SK-N-SH (cell line): ENCODE measurements at regions not wholly inside any gene's neighbourhood (a gene's known extent, or its start where the extent isn't known, plus 50 kb on each side); places are given as distances from the start of the nearest gene placed in this dataset.

Experiments used
- CTCF ChIA-PET: fragments of 300-600, 350-600 bp; formaldehyde crosslinking; extraction: SDS; loops from one replicate; lab custom pipeline; 2021; lab: Yijun Ruan, JAX
- POLR2A ChIA-PET: fragments of 350-600 bp; sonication (Branson Sonifier 250); formaldehyde crosslinking; extraction: SDS; loops from one replicate; lab custom pipeline; 2020; ENCODE audit warnings: antibody characterized with exemption, inconsistent platforms; lab: Yijun Ruan, JAX
- DNase-seq: peaks from one replicate; pipeline ENCODE4 v3.0.0; 2012
- H2AFZ ChIP-seq: fragments of 200-600 bp; sonication (generic); 2 replicates; pipeline ENCODE4 v1.8.1; 2016; ENCODE audit warnings: antibody characterized with exemption, mild to moderate bottlenecking, low read depth
- H3F3A ChIP-seq: fragments of 200-600 bp; sonication (generic); replicated peaks from 2 replicates; pipeline ENCODE3; 2016; ENCODE audit warnings: antibody characterized with exemption, mild to moderate bottlenecking; ENCODE audit not compliant: insufficient read depth
- H3K27ac ChIP-seq, 2 experiments: fragments of 200-500 bp in 1 of 2; fragments of 200-600 bp in 1 of 2; sonication (Bioruptor generic) in 1 of 2; sonication (generic), shearing (Covaris generic) in 1 of 2; 2 replicates each; pipeline versions ENCODE4 v1.5.1 to v1.6.1; 2014 to 2016; ENCODE audit warnings: low read depth in 2 of 2, inconsistent platforms in 1 of 2, low read length in 1 of 2, mild to moderate bottlenecking in 1 of 2, mixed read lengths in 1 of 2
- H3K27me3 ChIP-seq: fragments of 200-600 bp; sonication (generic), shearing (Covaris generic); 2 replicates; pipeline ENCODE4 v1.6.1; 2016; ENCODE audit warnings: mixed run types; ENCODE audit not compliant: insufficient read depth
- H3K36me3 ChIP-seq, 2 experiments: fragments of 200-500 bp in 1 of 2; fragments of 200-600 bp in 1 of 2; sonication (Bioruptor generic) in 1 of 2; sonication (generic) in 1 of 2; replicated peaks in 1 of 2; 2 replicates each; pipeline versions ENCODE3 to v1.5.1; 2014 to 2016; ENCODE audit warnings: low read length in 1 of 2, mild to moderate bottlenecking in 1 of 2; ENCODE audit not compliant: insufficient read depth in 2 of 2, control insufficient read depth in 1 of 2
- H3K4me1 ChIP-seq, 2 experiments: fragments of 200-500 bp in 1 of 2; fragments of 200-600 bp in 1 of 2; sonication (Bioruptor generic) in 1 of 2; sonication (generic), shearing (Covaris generic) in 1 of 2; 2 replicates each; pipeline versions ENCODE4 v1.5.1 to v1.6.1; 2014 to 2016; ENCODE audit warnings: low read depth in 1 of 2, low read length in 1 of 2, mixed run types in 1 of 2; ENCODE audit not compliant: insufficient read depth in 2 of 2, control insufficient read depth in 1 of 2
- H3K4me2 ChIP-seq: fragments of 200-600 bp; sonication (generic), shearing (Covaris generic); 2 replicates; pipeline ENCODE4 v1.6.1; 2017; ENCODE audit warnings: mixed run types
- H3K4me3 ChIP-seq, 2 experiments: fragments of 200-500 bp in 1 of 2; fragments of 200-600 bp in 1 of 2; sonication (Bioruptor generic) in 1 of 2; sonication (generic), shearing (Covaris generic) in 1 of 2; 2 replicates each; pipeline versions ENCODE4 v1.5.1 to v1.8.1; 2014 to 2016; ENCODE audit warnings: low read depth in 2 of 2, inconsistent platforms in 1 of 2, low read length in 1 of 2, mild to moderate bottlenecking in 1 of 2, mixed read lengths in 1 of 2, moderate library complexity in 1 of 2
- H3K79me2 ChIP-seq: fragments of 200-600 bp; sonication (generic); 2 replicates; pipeline ENCODE4 v1.8.1; 2017; ENCODE audit warnings: mild to moderate bottlenecking; ENCODE audit not compliant: insufficient read depth
- H3K9ac ChIP-seq: fragments of 200-600 bp; sonication (generic); 2 replicates; pipeline ENCODE4 v1.6.1; 2017; ENCODE audit warnings: mixed run types
- H3K9me2 ChIP-seq: fragments of 200-600 bp; sonication (generic); 2 replicates; pipeline ENCODE4 v1.6.1; 2017; ENCODE audit warnings: mixed run types
- H3K9me3 ChIP-seq: fragments of 200-600 bp; sonication (generic); 2 replicates; pipeline ENCODE4 v1.6.1; 2017; ENCODE audit warnings: mixed run types, mild to moderate bottlenecking, moderate library complexity
- H4K20me1 ChIP-seq: fragments of 200-600 bp; sonication (generic); 2 replicates; pipeline ENCODE4 v1.6.1; 2017; ENCODE audit warnings: mild to moderate bottlenecking, mixed run types; ENCODE audit not compliant: insufficient read depth
- EP300 ChIP-seq, 2 experiments: IDR thresholded peaks; 2 replicates each; pipeline versions ENCODE4 v1.4.0 to v1.6.1; 2012; ENCODE audit warnings: borderline replicate concordance in 1 of 2, low read depth in 1 of 2, low read length in 1 of 2
- EZH2phosphoT487 ChIP-seq: fragments of 200-600 bp; sonication (generic); IDR thresholded peaks from 2 replicates; pipeline ENCODE4 v1.6.1; 2017; ENCODE audit warnings: low read depth, mixed run types, mild to moderate bottlenecking, antibody characterized with exemption, moderate library complexity, borderline replicate concordance
- GATA2 ChIP-seq: sonication (generic); formaldehyde crosslinking; IDR thresholded peaks from 2 replicates; pipeline ENCODE4 v1.5.0; 2020; ENCODE audit warnings: mild to moderate bottlenecking, missing genetic modification reagents
- MAX ChIP-seq: IDR thresholded peaks from 2 replicates; pipeline ENCODE4 v1.4.0; 2012; ENCODE audit warnings: low read depth
- MXI1 ChIP-seq: IDR thresholded peaks from 2 replicates; pipeline ENCODE4 v1.6.1; 2012; ENCODE audit warnings: mild to moderate bottlenecking, low read depth, low read length, improper control_type of control experiment
- NFIC ChIP-seq: IDR thresholded peaks from 2 replicates; pipeline ENCODE4 v1.4.0; 2012; ENCODE audit warnings: borderline replicate concordance
- NRF1 ChIP-seq: IDR thresholded peaks from 2 replicates; pipeline ENCODE4 v1.6.1; 2012; ENCODE audit warnings: low read depth, mild to moderate bottlenecking, low read length
- PBX3 ChIP-seq: IDR thresholded peaks from 2 replicates; pipeline ENCODE4; 2012
- POLR2AphosphoS5 ChIP-seq: IDR thresholded peaks from 2 replicates; pipeline ENCODE4 v1.6.1; 2012; ENCODE audit warnings: low read depth, low read length
- RXRA ChIP-seq: IDR thresholded peaks from 2 replicates; pipeline ENCODE4 v1.4.0; 2012; ENCODE audit warnings: low read depth, mild to moderate bottlenecking, borderline replicate concordance
- SIN3A ChIP-seq: IDR thresholded peaks from 2 replicates; pipeline ENCODE4 v1.6.1; 2012; ENCODE audit warnings: low read depth, mild to moderate bottlenecking, low read length, moderate library complexity, borderline replicate concordance
- TCF12 ChIP-seq: IDR thresholded peaks from 2 replicates; pipeline ENCODE4 v1.4.0; 2012
- TEAD4 ChIP-seq: IDR thresholded peaks from 2 replicates; pipeline ENCODE4 v1.4.0; 2012; ENCODE audit warnings: mild to moderate bottlenecking, borderline replicate concordance; ENCODE audit not compliant: insufficient read depth
- TF ChIP-seq, protein P1 (sequence below): fragments of 200-600 bp; sonication (generic); IDR thresholded peaks from 2 replicates; pipeline ENCODE4 v1.6.1; 2017; ENCODE audit warnings: antibody characterized with exemption, mild to moderate bottlenecking, moderate library complexity
- TF ChIP-seq, protein P2 (sequence below): IDR thresholded peaks from 2 replicates; pipeline ENCODE4 v1.4.0; 2012; ENCODE audit warnings: low read depth, borderline replicate concordance
- TF ChIP-seq, protein P3 (sequence below): fragments of 150-350 bp; IDR thresholded peaks from 2 replicates; pipeline ENCODE4 v1.6.1; 2016; ENCODE audit warnings: mild to moderate bottlenecking, low read depth, low read length

- Histone ChIP-seq H3K79me2 (no peaks in the 10 kb centered on the region), H3K4me1 (no peaks in the 10 kb centered on the region), H3K9ac (no peak overlapping the region), H3K27ac (no peak overlapping the region), H3K9me2 (no peaks in the 10 kb centered on the region), H3K4me2 (no peak overlapping the region), H3K27me3 (no peaks in the 10 kb centered on the region), H3K36me3 (no peaks in the 10 kb centered on the region), H3F3A (no peaks in the 10 kb centered on the region), H4K20me1 (no peaks in the 10 kb centered on the region), H2AFZ (no peak overlapping the region), H3K9me3 (peaks cover 5% of the 10 kb centered on the region; the same call in 1 of the 2 replicates), H3K4me3 (no peak overlapping the region)
- POLR2A ChIA-PET: no interaction called here
- TF ChIP-seq SIN3A: no peak
- TF ChIP-seq NRF1: no peak
- TF ChIP-seq EP300 (IDR thresholded peaks at IDR 0.05; ENCODE audit: borderline replicate concordance in 1 of 2, low read depth in 1 of 2, low read length in 1 of 2): no peak
- TF ChIP-seq PBX3: no peak
- TF ChIP-seq TEAD4: no peak
- no peak for TF ChIP-seq NFIC
- TF ChIP-seq GATA2: no peak
- TF ChIP-seq TCF12: no peak
- no peak for TF ChIP-seq RXRA
- TF ChIP-seq EZH2phosphoT487: no peak
- TF ChIP-seq POLR2AphosphoS5: no peak
- TF ChIP-seq, protein P1, sequence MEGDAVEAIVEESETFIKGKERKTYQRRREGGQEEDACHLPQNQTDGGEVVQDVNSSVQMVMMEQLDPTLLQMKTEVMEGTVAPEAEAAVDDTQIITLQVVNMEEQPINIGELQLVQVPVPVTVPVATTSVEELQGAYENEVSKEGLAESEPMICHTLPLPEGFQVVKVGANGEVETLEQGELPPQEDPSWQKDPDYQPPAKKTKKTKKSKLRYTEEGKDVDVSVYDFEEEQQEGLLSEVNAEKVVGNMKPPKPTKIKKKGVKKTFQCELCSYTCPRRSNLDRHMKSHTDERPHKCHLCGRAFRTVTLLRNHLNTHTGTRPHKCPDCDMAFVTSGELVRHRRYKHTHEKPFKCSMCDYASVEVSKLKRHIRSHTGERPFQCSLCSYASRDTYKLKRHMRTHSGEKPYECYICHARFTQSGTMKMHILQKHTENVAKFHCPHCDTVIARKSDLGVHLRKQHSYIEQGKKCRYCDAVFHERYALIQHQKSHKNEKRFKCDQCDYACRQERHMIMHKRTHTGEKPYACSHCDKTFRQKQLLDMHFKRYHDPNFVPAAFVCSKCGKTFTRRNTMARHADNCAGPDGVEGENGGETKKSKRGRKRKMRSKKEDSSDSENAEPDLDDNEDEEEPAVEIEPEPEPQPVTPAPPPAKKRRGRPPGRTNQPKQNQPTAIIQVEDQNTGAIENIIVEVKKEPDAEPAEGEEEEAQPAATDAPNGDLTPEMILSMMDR: no peak
- TF ChIP-seq, protein P2, sequence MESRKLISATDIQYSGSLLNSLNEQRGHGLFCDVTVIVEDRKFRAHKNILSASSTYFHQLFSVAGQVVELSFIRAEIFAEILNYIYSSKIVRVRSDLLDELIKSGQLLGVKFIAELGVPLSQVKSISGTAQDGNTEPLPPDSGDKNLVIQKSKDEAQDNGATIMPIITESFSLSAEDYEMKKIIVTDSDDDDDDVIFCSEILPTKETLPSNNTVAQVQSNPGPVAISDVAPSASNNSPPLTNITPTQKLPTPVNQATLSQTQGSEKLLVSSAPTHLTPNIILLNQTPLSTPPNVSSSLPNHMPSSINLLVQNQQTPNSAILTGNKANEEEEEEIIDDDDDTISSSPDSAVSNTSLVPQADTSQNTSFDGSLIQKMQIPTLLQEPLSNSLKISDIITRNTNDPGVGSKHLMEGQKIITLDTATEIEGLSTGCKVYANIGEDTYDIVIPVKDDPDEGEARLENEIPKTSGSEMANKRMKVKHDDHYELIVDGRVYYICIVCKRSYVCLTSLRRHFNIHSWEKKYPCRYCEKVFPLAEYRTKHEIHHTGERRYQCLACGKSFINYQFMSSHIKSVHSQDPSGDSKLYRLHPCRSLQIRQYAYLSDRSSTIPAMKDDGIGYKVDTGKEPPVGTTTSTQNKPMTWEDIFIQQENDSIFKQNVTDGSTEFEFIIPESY: no peak
- TF ChIP-seq MAX: no peak
- TF ChIP-seq, protein P3, sequence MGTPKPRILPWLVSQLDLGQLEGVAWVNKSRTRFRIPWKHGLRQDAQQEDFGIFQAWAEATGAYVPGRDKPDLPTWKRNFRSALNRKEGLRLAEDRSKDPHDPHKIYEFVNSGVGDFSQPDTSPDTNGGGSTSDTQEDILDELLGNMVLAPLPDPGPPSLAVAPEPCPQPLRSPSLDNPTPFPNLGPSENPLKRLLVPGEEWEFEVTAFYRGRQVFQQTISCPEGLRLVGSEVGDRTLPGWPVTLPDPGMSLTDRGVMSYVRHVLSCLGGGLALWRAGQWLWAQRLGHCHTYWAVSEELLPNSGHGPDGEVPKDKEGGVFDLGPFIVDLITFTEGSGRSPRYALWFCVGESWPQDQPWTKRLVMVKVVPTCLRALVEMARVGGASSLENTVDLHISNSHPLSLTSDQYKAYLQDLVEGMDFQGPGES: no peak
- no peak for TF ChIP-seq MXI1
- CTCF ChIA-PET: no interaction called here
- no peak for DNase-seq
These were observed 365.7 kb downstream of the KCNRG start for GRCh38 chr13:50380905-50381304.
